Natural killer cell (primary cell): ENCODE measurements at regions not wholly inside any gene's neighbourhood (a gene's known extent, or its start where the extent isn't known, plus 50 kb on each side); places are given as distances from the start of the nearest gene placed in this dataset.

Source experiments
- ATAC-seq, 3 donors: fragments of 150-1000 bp in 2 of 3; fragments of 200-7000 bp in 1 of 3; cut with Tn5 transposase; 1 replicate in 1 of 3; 2 replicates in 2 of 3; pipeline ENCODE4 v1.10.0; 2021; ENCODE audit warnings: mild to moderate bottlenecking in 2 of 3, moderate library complexity in 2 of 3
- DNase-seq, 2 donors: peaks; one replicate each; pipeline versions ENCODE4 v3.0.0 to v3.0.0-alpha.2; 2013 to 2021; ENCODE audit warnings: mixed read lengths in 1 of 2
- H3K27ac ChIP-seq: one replicate; pipeline ENCODE4 v1.5.1; 2013; ENCODE audit warnings: mild to moderate bottlenecking, low read length
- H3K27me3 ChIP-seq: one replicate; pipeline ENCODE4 v1.6.1; 2013; ENCODE audit warnings: low read length; ENCODE audit not compliant: control insufficient read depth, insufficient read depth
- H3K36me3 ChIP-seq: one replicate; pipeline ENCODE4 v1.6.1; 2013; ENCODE audit warnings: low read length; ENCODE audit not compliant: control insufficient read depth, insufficient read depth
- H3K4me1 ChIP-seq: one replicate; pipeline ENCODE4 v1.6.1; 2013; ENCODE audit warnings: low read length; ENCODE audit not compliant: control insufficient read depth, insufficient read depth
- H3K4me3 ChIP-seq: one replicate; pipeline ENCODE4 v1.5.1; 2013; ENCODE audit warnings: low read length
- H3K9me3 ChIP-seq: one replicate; pipeline ENCODE4 v1.6.1; 2013; ENCODE audit warnings: low read length; ENCODE audit not compliant: control insufficient read depth, insufficient read depth
- H3K27ac Mint-ChIP-seq, 2 donors: one replicate each; pipeline ENCODE4 v1.8.0; 2022; ENCODE audit warnings: mild to moderate bottlenecking in 2 of 2, mixed read lengths in 2 of 2, moderate library complexity in 1 of 2
- H3K27me3 Mint-ChIP-seq, 2 donors: one replicate each; pipeline ENCODE4 v1.8.0; 2022; ENCODE audit warnings: low read depth in 2 of 2, mixed read lengths in 2 of 2
- H3K36me3 Mint-ChIP-seq: one replicate; pipeline ENCODE4 v1.8.0; 2022; ENCODE audit warnings: mixed read lengths
- H3K4me1 Mint-ChIP-seq, 2 donors: one replicate each; pipeline ENCODE4 v1.8.0; 2022; ENCODE audit warnings: mixed read lengths in 2 of 2
- H3K4me3 Mint-ChIP-seq: one replicate; pipeline ENCODE4 v1.8.0; 2022; ENCODE audit warnings: mild to moderate bottlenecking, moderate library complexity, mixed read lengths
- H3K9me3 Mint-ChIP-seq, 2 donors: one replicate each; pipeline ENCODE4 v1.8.0; 2022; ENCODE audit warnings: mixed read lengths in 2 of 2
- CTCF ChIP-seq: fragments of 200-600 bp; IDR thresholded peaks from one replicate; pipeline ENCODE4 v1.8.0; 2022; ENCODE audit warnings: antibody characterized with exemption
- WGBS: methylation state at CpG from one replicate; pipeline ENCODE4 v1.1.7; 2013; ENCODE audit warnings: missing lambda C conversion rate; ENCODE audit not compliant: insufficient coverage; 5-methylcytosine and 5-hydroxymethylcytosine counted together
- intact Hi-C: fragments of 100-400 bp; cut with micrococcal nuclease; formaldehyde crosslinking; loops from one replicate; pipeline ENCODE4 v1.14.2; 2022

DNA sequence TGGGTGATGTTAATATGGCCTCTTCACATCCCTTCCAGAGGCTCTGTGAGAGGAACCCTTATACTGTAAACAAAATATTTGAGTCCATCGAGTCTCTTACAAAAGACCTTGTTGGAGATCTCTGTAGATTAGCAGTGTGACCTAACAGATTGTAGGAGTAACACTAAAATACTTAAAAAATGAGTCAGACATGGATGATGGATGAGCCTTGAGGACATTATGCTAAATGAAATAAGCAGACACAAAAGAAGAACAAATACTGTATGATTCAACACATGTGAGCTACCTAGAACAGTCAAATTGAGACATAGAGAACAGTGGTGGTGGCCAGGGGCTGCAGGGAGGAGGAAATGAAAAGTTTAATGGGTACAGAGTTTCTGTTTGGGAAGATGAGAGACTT lies 152.2 kb upstream of the UBL3 start:
- intact Hi-C loops = no loop called here
- TF ChIP-seq CTCF = no peak
- peaks cover 8 to 16% of the 10 kb centered on the region in 2 donors for H3K4me1 Mint-ChIP-seq
- H3K4me1 ChIP-seq = peaks cover 2% of the 10 kb centered on the region
- H3K9me3 Mint-ChIP-seq = no peaks in the 10 kb centered on the region
- WGBS = no CpG with 5 or more reads among the region's 1 CpG
- DNase-seq (no peak), ATAC-seq (no peak)
- H3K9me3 ChIP-seq = no peaks in the 10 kb centered on the region
- H3K27ac ChIP-seq = no peak overlapping the region
- no peaks in the 10 kb centered on the region for H3K36me3 ChIP-seq
- H3K27me3 ChIP-seq = no peaks in the 10 kb centered on the region
- H3K4me3 Mint-ChIP-seq = no peak overlapping the region
- no peak overlapping the region for H3K4me3 ChIP-seq
- H3K27me3 Mint-ChIP-seq = no peaks in the 10 kb centered on the region
- no peak overlapping the region for H3K27ac Mint-ChIP-seq
- H3K36me3 Mint-ChIP-seq = no peaks in the 10 kb centered on the region

GRCh38 chr13:30000370-30000765 lies 150.0 kb upstream of the UBL3 start:
- DNase-seq = no peak
- H3K4me1 Mint-ChIP-seq = peaks cover 0 to 6% of the 10 kb centered on the region in 2 donors
- WGBS = 93% methylated on average over 11 of the region's 11 CpGs
- no peak for ATAC-seq
- no peaks in the 10 kb centered on the region for H3K4me1 ChIP-seq
- no peaks in the 10 kb centered on the region for H3K9me3 ChIP-seq
- no peaks in the 10 kb centered on the region for H3K9me3 Mint-ChIP-seq
- H3K4me3 Mint-ChIP-seq = no peak overlapping the region
- TF ChIP-seq CTCF = no peak
- no peak overlapping the region for H3K27ac ChIP-seq
- intact Hi-C loops = no loop called here
- H3K27me3 Mint-ChIP-seq = no peaks in the 10 kb centered on the region
- no peaks in the 10 kb centered on the region for H3K27me3 ChIP-seq
- no peaks in the 10 kb centered on the region for H3K36me3 ChIP-seq
- H3K36me3 Mint-ChIP-seq = no peaks in the 10 kb centered on the region
- H3K4me3 ChIP-seq = no peak overlapping the region
- no peak overlapping the region for H3K27ac Mint-ChIP-seq

DNA sequence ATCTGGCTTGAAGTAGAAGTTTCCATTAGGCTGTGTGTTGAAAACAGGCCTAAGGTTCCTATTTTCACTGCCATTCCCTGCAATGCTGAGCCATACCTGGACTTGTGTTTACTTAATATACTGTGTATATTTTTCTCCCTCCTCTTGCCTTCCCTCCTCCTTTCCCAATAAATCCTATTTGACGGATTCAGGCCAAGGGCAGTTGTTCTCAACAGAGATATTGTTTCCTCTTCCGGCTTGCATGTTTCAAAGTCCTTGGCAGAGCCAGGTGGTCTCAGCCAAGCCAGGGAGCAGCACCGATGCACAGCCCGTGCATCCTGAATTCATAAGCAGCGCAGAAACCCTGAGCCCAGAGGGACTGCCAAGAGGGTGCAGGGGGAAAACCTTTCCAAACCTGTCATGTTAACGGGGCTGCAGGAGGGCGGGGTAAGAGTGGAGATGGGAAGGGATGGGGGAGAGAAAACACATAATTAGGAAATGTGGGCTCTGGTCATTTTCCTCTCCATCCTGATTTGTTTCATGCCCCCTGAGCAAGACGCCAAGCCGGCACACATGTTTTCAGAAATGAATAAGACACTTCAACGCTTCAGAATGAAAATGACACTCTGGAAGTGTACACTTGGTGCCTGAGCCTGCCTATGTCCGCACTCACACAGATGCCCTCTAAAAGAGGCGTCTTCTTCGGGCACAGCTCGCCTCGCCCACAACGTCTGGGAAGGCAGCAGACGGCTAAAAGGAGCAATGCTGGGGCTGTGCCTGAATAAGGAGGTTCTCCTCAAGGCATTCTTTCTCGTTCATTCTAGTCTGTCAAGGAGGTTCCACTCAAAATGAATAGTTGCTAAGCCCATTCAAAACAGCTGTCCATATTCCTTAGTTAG lies 149.3 kb upstream of the UBL3 start:
- no peaks in the 10 kb centered on the region for H3K4me1 ChIP-seq
- no peak overlapping the region for H3K4me3 Mint-ChIP-seq
- intact Hi-C loops = no loop called here
- ATAC-seq (no peak), DNase-seq (no peak)
- no peak overlapping the region for H3K27ac ChIP-seq
- no peak for TF ChIP-seq CTCF
- H3K27ac Mint-ChIP-seq = no peak overlapping the region
- H3K27me3 Mint-ChIP-seq = no peaks in the 10 kb centered on the region
- 91% methylated on average over 17 of the region's 18 CpGs for WGBS
- no peaks in the 10 kb centered on the region for H3K36me3 Mint-ChIP-seq
- no peaks in the 10 kb centered on the region for H3K27me3 ChIP-seq
- H3K36me3 ChIP-seq = no peaks in the 10 kb centered on the region
- H3K4me3 ChIP-seq = no peak overlapping the region
- H3K9me3 Mint-ChIP-seq = no peaks in the 10 kb centered on the region
- peaks cover 0 to under 1% of the 10 kb centered on the region in 2 donors for H3K4me1 Mint-ChIP-seq
- H3K9me3 ChIP-seq = no peaks in the 10 kb centered on the region

DNA sequence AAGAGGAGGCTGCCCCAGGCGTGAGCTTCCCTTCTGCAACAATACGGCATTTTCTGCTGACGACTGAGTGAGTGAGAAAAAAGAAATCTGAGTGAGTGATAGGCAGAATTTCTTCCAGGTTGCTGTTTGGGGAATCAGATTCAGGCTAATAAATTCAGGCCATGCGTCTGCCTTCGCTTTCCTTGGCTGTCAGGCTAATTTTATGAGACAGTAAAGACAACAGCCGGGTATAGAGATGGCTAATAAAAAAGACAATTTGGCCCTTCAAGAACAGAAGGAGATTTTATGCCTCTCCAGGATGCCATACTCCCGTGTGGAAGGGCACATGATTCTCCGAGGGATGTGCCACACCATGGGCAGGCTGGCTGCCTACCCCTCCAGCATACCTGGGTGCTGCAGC lies 145.9 kb upstream of the UBL3 start:
- Histone ChIP-seq H3K27ac (no peak overlapping the region), H3K36me3 (no peaks in the 10 kb centered on the region), H3K4me3 (no peak overlapping the region), H3K4me1 (no peaks in the 10 kb centered on the region), H3K9me3 (no peaks in the 10 kb centered on the region), H3K27me3 (no peaks in the 10 kb centered on the region)
- no peak for TF ChIP-seq CTCF
- Mint-ChIP-seq H3K4me1 (no peaks in the 10 kb centered on the region), H3K27ac (no peak overlapping the region), H3K36me3 (no peaks in the 10 kb centered on the region), H3K4me3 (no peak overlapping the region), H3K27me3 (no peaks in the 10 kb centered on the region), H3K9me3 (no peaks in the 10 kb centered on the region)
- intact Hi-C loops = no loop called here
- WGBS = 86% methylated on average over 8 of the region's 8 CpGs
- no peak for ATAC-seq
- no peak for DNase-seq
